ENCODE measurements at regions not wholly inside any gene's neighbourhood (a gene's known extent, or its start where the extent isn't known, plus 50 kb on each side); places are given as distances from the start of the nearest gene placed in this dataset.
"Not testable (repeated sequence)": the region's sequence is repeated elsewhere in the genome, so short reads cannot be mapped to it uniquely, and the experiment has no call there.

- peak overlapping the region; percentile 63; the same call in 1 of the 2 replicates for H4K5ac ChIP-seq (ENCODE audit: low read depth, low read length)
- H3K9me1 ChIP-seq (ENCODE audit: insufficient read depth, low read length), result no peaks in the 10 kb centered on the region
- ATAC-seq (ENCODE audit: low read depth) (no peak), DNase-seq (no peak)
- no peaks in the 10 kb centered on the region for H4K20me1 ChIP-seq (ENCODE audit: insufficient read depth, low read length)
- H3K27ac ChIP-seq (ENCODE audit: insufficient read depth, low read length), result no peak overlapping the region
- H3K4me1 ChIP-seq (ENCODE audit: control insufficient read depth, insufficient read depth, low read length), result peaks cover 3% of the 10 kb centered on the region; the same call in 1 of the 2 replicates
- H2BK120ac ChIP-seq (ENCODE audit: low read depth, low read length), result no peak overlapping the region
- H3K18ac ChIP-seq (ENCODE audit: low read depth, low read length), result no peak overlapping the region; the same call in 1 of the 2 replicates
- no peak overlapping the region for H3K56ac ChIP-seq (ENCODE audit: extremely low read depth, insufficient read depth, low read length)
- H3K9me3 ChIP-seq (ENCODE audit: control insufficient read depth, insufficient read depth, low read length), result no peaks in the 10 kb centered on the region
- BruUV-seq (replicated peaks), result no TSS peak
- H3K9ac ChIP-seq (ENCODE audit: low read depth, low read length), result no peak overlapping the region
- in situ Hi-C loops (cut with MboI; ENCODE audit: low sequenced_read_pairs), result no loop called here
- POLR2A ChIA-PET (ENCODE audit: unreplicated experiment), result no interaction called here
- H2BK15ac ChIP-seq (ENCODE audit: low read depth, low read length), result no peak overlapping the region
- TF ChIP-seq FOS (IDR thresholded peaks at IDR 0.05; ENCODE audit: low read depth, low read length), result no peak
- H3K27me3 ChIP-seq (ENCODE audit: control insufficient read depth, insufficient read depth, low read length), result no peaks in the 10 kb centered on the region
- dilution Hi-C loops (cut with HindIII; ENCODE audit: low sequenced_read_pairs, unreplicated experiment), result no loop called here
- H3K4ac ChIP-seq (ENCODE audit: low read depth, low read length), result no peak overlapping the region
- no peak overlapping the region for H4K91ac ChIP-seq (ENCODE audit: insufficient read depth, low read depth, low read length)
- H3K79me1 ChIP-seq (ENCODE audit: low read depth in 1 of 2, low read length in 2 of 2), result no peaks in the 10 kb centered on the region
- H2BK5ac ChIP-seq (ENCODE audit: low read depth, low read length, poor library complexity, severe bottlenecking), result no peak overlapping the region
- H3K36me3 ChIP-seq (ENCODE audit: control insufficient read depth, insufficient read depth, low read length), result no peaks in the 10 kb centered on the region
- CTCF ChIA-PET, result no interaction called here
- no peak overlapping the region for H4K8ac ChIP-seq (ENCODE audit: low read depth in 2 of 2, low read length in 2 of 2)
- H2AK9ac ChIP-seq (replicated peaks; ENCODE audit: low read depth, low read length, poor library complexity), result no peak overlapping the region
- intact Hi-C loops (cut with micrococcal nuclease), result no loop called here
- H3K4me3 ChIP-seq (ENCODE audit: insufficient read depth, low read depth, low read length), result no peak overlapping the region
- 0 out of 2 replicates have a peak overlapping the region, but pooled peaks have one; percentile 8 for H2BK20ac ChIP-seq (ENCODE audit: low read depth, low read length)
- no CpG with 5 or more reads among the region's 1 CpG for WGBS, 2 experiments (ENCODE audit: extremely low coverage in 2 of 2, insufficient read length in 1 of 2)
- H3K23ac ChIP-seq (ENCODE audit: low read depth, low read length), result no peak overlapping the region
- H2AK5ac ChIP-seq (ENCODE audit: low read depth, low read length), result no peak overlapping the region
- no peak overlapping the region for H3K4me2 ChIP-seq (ENCODE audit: low read depth, low read length)
- no peak overlapping the region for H3K14ac ChIP-seq (replicated peaks; ENCODE audit: low read depth, low read length)
- H2AFZ ChIP-seq (replicated peaks; ENCODE audit: low read length, poor library complexity), result no peak overlapping the region
Observed at GRCh38 chr6:16882230-16882629, 121.0 kb upstream of the ATXN1 start.

- H3K9ac ChIP-seq (ENCODE audit: low read depth, low read length); H2AK5ac ChIP-seq (ENCODE audit: low read depth, low read length); dilution Hi-C loops (cut with HindIII; ENCODE audit: low sequenced_read_pairs, unreplicated experiment); H3K9me3 ChIP-seq (ENCODE audit: control insufficient read depth, insufficient read depth, low read length); H3K4ac ChIP-seq (ENCODE audit: low read depth, low read length); H4K5ac ChIP-seq (ENCODE audit: low read depth, low read length); H3K18ac ChIP-seq (ENCODE audit: low read depth, low read length); H2BK120ac ChIP-seq (ENCODE audit: low read depth, low read length); H3K27me3 ChIP-seq (ENCODE audit: control insufficient read depth, insufficient read depth, low read length); CTCF ChIA-PET; DNase-seq; POLR2A ChIA-PET (ENCODE audit: unreplicated experiment); H2BK20ac ChIP-seq (ENCODE audit: low read depth, low read length); H3K36me3 ChIP-seq (ENCODE audit: control insufficient read depth, insufficient read depth, low read length); H3K14ac ChIP-seq (replicated peaks; ENCODE audit: low read depth, low read length); H4K20me1 ChIP-seq (ENCODE audit: insufficient read depth, low read length); H3K4me2 ChIP-seq (ENCODE audit: low read depth, low read length); H3K4me3 ChIP-seq (ENCODE audit: insufficient read depth, low read depth, low read length); H3K23ac ChIP-seq (ENCODE audit: low read depth, low read length); H2BK5ac ChIP-seq (ENCODE audit: low read depth, low read length, poor library complexity, severe bottlenecking); BruUV-seq (replicated peaks); H3K9me1 ChIP-seq (ENCODE audit: insufficient read depth, low read length); H3K27ac ChIP-seq (ENCODE audit: insufficient read depth, low read length); H2AFZ ChIP-seq (replicated peaks; ENCODE audit: low read length, poor library complexity); in situ Hi-C loops (cut with MboI; ENCODE audit: low sequenced_read_pairs); H3K79me1 ChIP-seq (ENCODE audit: low read depth in 1 of 2, low read length in 2 of 2); intact Hi-C loops (cut with micrococcal nuclease); H3K56ac ChIP-seq (ENCODE audit: extremely low read depth, insufficient read depth, low read length); H2BK15ac ChIP-seq (ENCODE audit: low read depth, low read length); ATAC-seq (ENCODE audit: low read depth); H3K4me1 ChIP-seq (ENCODE audit: control insufficient read depth, insufficient read depth, low read length); H4K8ac ChIP-seq (ENCODE audit: low read depth in 2 of 2, low read length in 2 of 2); H4K91ac ChIP-seq (ENCODE audit: insufficient read depth, low read depth, low read length); H2AK9ac ChIP-seq (replicated peaks; ENCODE audit: low read depth, low read length, poor library complexity): not testable (repeated sequence)
- no CpG with 5 or more reads among the region's 2 CpGs for WGBS, 2 experiments (ENCODE audit: extremely low coverage in 2 of 2, insufficient read length in 1 of 2)
Observed at GRCh38 chr6:16876852-16877251, 115.6 kb upstream of the ATXN1 start.
